ENCODE measurements at regions not wholly inside any gene's neighbourhood (a gene's known extent, or its start where the extent isn't known, plus 50 kb on each side); places are given as distances from the start of the nearest gene placed in this dataset.
"Not testable (repeated sequence)": the region's sequence is repeated elsewhere in the genome, so short reads cannot be mapped to it uniquely, and the experiment has no call there.

- Histone ChIP-seq H3K9ac (ENCODE audit: low read length) (no peak overlapping the region), H3K9me3 (ENCODE audit: control insufficient read depth, low read depth, low read length) (no peaks in the 10 kb centered on the region), H3K4me3 (ENCODE audit: low read length) (no peak overlapping the region), H3K27ac (ENCODE audit: low read length) (no peak overlapping the region), H3K36me3 (ENCODE audit: control insufficient read depth, low read depth, low read length) (no peaks in the 10 kb centered on the region), H3K4me1 (ENCODE audit: control insufficient read depth, low read depth, low read length) (no peaks in the 10 kb centered on the region), H3K27me3 (ENCODE audit: control insufficient read depth, insufficient read depth, low read length) (no peaks in the 10 kb centered on the region)
These were observed 106.0 kb upstream of the KIF2A start for GRCh38 chr5:62199792-62200716.

DNA sequence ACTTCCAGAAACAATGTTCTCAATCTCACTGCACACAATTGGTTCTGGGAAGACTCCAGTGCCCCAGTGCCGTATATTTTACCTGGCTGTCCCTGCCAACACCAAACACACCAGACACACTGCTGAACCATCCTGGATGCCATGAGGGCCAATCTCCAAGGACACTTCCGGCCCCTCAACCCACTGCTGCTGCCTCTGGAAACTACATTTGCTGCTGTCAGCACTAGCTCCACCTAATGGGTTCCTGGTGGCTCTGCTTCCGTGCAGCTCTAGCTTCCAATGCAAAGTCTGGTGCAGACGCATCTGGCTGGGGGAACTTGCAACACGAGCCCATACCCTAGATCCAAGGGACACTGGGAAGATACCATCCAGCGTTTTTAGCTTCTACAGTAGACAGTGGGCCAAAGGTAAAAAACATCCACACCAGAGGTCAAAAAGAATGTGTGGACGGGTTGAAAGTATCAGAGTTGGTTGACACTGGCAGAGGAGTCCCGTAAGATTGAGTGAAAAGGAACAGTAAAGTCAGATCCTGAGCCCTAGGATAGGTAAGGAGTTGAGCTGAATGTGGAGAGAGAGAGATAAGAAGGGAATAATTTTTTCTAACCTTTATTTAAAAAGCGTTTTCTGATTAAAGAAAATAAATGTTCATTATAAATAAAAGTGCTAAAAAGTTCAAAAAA lies 99.7 kb upstream of the KIF2A start:
- no peak overlapping the region for H3K9ac ChIP-seq (ENCODE audit: low read length)
- H3K4me1 ChIP-seq (ENCODE audit: control insufficient read depth, low read depth, low read length) = peaks cover 6% of the 10 kb centered on the region
- H3K4me3 ChIP-seq (ENCODE audit: low read length) = no peak overlapping the region
- no peaks in the 10 kb centered on the region for H3K9me3 ChIP-seq (ENCODE audit: control insufficient read depth, low read depth, low read length)
- H3K36me3 ChIP-seq (ENCODE audit: control insufficient read depth, low read depth, low read length) = no peaks in the 10 kb centered on the region
- no peaks in the 10 kb centered on the region for H3K27me3 ChIP-seq (ENCODE audit: control insufficient read depth, insufficient read depth, low read length)
- H3K27ac ChIP-seq (ENCODE audit: low read length) = no peak overlapping the region

DNA sequence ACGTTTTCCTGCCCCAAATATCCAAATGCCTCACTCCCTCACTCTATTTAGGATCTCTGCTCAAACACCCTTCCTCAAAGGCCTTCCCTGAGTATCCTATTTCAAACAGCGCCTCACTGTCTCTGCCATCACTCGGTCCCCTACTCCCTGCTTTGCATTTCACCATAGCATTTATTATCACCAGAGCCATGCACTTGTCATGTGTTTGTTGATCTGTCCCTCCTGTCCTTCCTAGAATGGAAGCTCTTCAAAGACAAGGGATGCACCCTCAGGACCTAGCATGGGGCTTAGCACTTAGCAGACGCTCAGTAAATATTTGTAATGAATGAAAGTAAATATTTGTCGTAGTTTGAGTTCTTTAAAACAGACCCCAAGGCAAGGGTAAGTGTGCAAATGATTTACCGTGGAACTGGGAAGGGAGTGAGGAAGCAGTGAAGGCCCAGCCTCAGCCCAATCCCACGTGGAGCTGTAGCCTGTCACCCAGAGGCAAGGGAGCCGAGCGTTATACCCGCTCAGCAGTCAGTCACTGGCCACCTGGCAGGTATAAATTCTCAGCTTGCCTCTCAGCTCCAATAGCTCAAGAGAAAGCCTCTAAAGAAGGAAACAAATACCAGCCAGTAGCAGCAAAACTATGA lies 97.7 kb upstream of the KIF2A start:
- Histone ChIP-seq H3K4me3 (ENCODE audit: low read length) (no peak overlapping the region), H3K9me3 (ENCODE audit: control insufficient read depth, low read depth, low read length) (no peaks in the 10 kb centered on the region), H3K4me1 (ENCODE audit: control insufficient read depth, low read depth, low read length) (peaks cover 6% of the 10 kb centered on the region), H3K27ac (ENCODE audit: low read length) (no peak overlapping the region), H3K9ac (ENCODE audit: low read length) (no peak overlapping the region), H3K36me3 (ENCODE audit: control insufficient read depth, low read depth, low read length) (no peaks in the 10 kb centered on the region), H3K27me3 (ENCODE audit: control insufficient read depth, insufficient read depth, low read length) (no peaks in the 10 kb centered on the region)

DNA sequence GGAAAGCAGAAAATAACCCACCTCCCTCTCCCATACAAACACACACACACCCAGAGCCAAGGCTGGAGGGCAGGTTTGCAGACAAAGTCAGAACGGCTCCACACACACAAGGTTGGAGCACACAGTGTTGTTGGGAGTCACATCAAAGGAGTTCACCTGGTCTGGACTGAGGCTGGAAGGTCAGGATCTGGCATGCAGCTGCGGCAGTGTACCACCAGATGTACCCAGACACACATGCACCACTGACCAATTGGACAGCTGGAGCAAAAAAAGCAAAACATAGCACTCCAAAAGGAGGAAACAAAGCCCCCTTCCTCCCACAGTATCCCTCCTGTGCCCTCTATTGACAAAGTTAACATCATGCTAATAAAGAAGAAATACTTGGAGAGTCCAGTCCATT lies 94.6 kb upstream of the KIF2A start:
- Histone ChIP-seq H3K4me3 (ENCODE audit: low read length) (no peak overlapping the region), H3K9ac (ENCODE audit: low read length) (no peak overlapping the region), H3K9me3 (ENCODE audit: control insufficient read depth, low read depth, low read length) (no peaks in the 10 kb centered on the region), H3K27ac (ENCODE audit: low read length) (no peak overlapping the region), H3K27me3 (ENCODE audit: control insufficient read depth, insufficient read depth, low read length) (no peaks in the 10 kb centered on the region), H3K4me1 (ENCODE audit: control insufficient read depth, low read depth, low read length) (peaks cover 6% of the 10 kb centered on the region), H3K36me3 (ENCODE audit: control insufficient read depth, low read depth, low read length) (no peaks in the 10 kb centered on the region)

GRCh38 chr5:62212648-62213047 lies 93.4 kb upstream of the KIF2A start:
- no peaks in the 10 kb centered on the region for H3K9me3 ChIP-seq (ENCODE audit: control insufficient read depth, low read depth, low read length)
- H3K27me3 ChIP-seq (ENCODE audit: control insufficient read depth, insufficient read depth, low read length) = no peaks in the 10 kb centered on the region
- no peaks in the 10 kb centered on the region for H3K36me3 ChIP-seq (ENCODE audit: control insufficient read depth, low read depth, low read length)
- H3K27ac ChIP-seq (ENCODE audit: low read length) = no peak overlapping the region
- no peak overlapping the region for H3K4me3 ChIP-seq (ENCODE audit: low read length)
- no peak overlapping the region for H3K9ac ChIP-seq (ENCODE audit: low read length)
- peaks cover 6% of the 10 kb centered on the region for H3K4me1 ChIP-seq (ENCODE audit: control insufficient read depth, low read depth, low read length)

- Histone ChIP-seq H3K4me3 (ENCODE audit: low read length) (no peak overlapping the region), H3K36me3 (ENCODE audit: control insufficient read depth, low read depth, low read length) (no peaks in the 10 kb centered on the region), H3K4me1 (ENCODE audit: control insufficient read depth, low read depth, low read length) (no peaks in the 10 kb centered on the region), H3K9ac (ENCODE audit: low read length) (no peak overlapping the region), H3K27me3 (ENCODE audit: control insufficient read depth, insufficient read depth, low read length) (no peaks in the 10 kb centered on the region), H3K27ac (ENCODE audit: low read length) (no peak overlapping the region), H3K9me3 (ENCODE audit: control insufficient read depth, low read depth, low read length) (no peaks in the 10 kb centered on the region)
These were observed 91.3 kb upstream of the KIF2A start for GRCh38 chr5:62214701-62215100.

DNA sequence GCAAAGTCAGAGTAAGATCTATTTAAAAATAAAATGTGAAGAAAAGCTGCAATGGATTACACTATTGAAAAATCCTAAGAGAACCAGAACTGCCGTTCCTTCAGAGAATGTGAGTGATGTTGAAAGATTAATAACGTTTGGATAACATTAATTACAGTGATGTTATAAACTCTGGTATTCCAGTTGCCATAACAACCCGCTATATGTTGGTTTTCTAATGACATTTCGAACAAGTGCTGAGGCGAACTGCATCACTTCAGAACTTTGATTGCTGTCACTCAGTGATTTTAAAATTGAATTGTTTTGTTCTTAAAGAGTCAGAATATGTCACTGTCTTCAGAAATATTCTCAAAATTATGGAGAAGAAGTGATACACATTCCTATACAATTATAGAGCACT lies 89.4 kb upstream of the KIF2A start:
- not testable (repeated sequence) for H3K9me3 ChIP-seq (ENCODE audit: control insufficient read depth, low read depth, low read length); H3K9ac ChIP-seq (ENCODE audit: low read length); H3K36me3 ChIP-seq (ENCODE audit: control insufficient read depth, low read depth, low read length); H3K27ac ChIP-seq (ENCODE audit: low read length); H3K4me3 ChIP-seq (ENCODE audit: low read length); H3K4me1 ChIP-seq (ENCODE audit: control insufficient read depth, low read depth, low read length); H3K27me3 ChIP-seq (ENCODE audit: control insufficient read depth, insufficient read depth, low read length)

DNA sequence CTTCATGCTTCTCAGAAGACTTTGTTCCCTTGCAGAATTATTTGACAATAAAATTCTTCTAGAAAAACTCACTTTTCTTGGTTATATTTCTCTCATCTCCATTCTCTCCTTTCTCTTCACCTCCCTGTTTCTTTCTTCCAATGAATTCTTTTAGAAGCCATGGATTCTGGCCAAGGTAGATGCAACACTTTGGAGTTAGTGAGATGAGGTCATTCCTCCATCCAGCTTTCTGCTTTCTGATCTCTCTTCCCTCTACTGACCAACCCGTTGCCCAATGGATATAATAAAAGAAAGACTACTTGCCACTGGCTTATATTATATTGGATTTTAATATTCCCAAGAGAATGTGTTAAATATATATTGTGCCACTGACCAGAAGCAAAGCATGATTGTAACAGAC lies 88.9 kb upstream of the KIF2A start:
- H3K4me3 ChIP-seq (ENCODE audit: low read length); H3K27ac ChIP-seq (ENCODE audit: low read length); H3K9ac ChIP-seq (ENCODE audit: low read length); H3K27me3 ChIP-seq (ENCODE audit: control insufficient read depth, insufficient read depth, low read length); H3K9me3 ChIP-seq (ENCODE audit: control insufficient read depth, low read depth, low read length); H3K4me1 ChIP-seq (ENCODE audit: control insufficient read depth, low read depth, low read length); H3K36me3 ChIP-seq (ENCODE audit: control insufficient read depth, low read depth, low read length): not testable (repeated sequence)

GRCh38 chr5:62218860-62219259 lies 87.1 kb upstream of the KIF2A start:
- not testable (repeated sequence) for H3K9ac ChIP-seq (ENCODE audit: low read length); H3K27me3 ChIP-seq (ENCODE audit: control insufficient read depth, insufficient read depth, low read length); H3K9me3 ChIP-seq (ENCODE audit: control insufficient read depth, low read depth, low read length); H3K27ac ChIP-seq (ENCODE audit: low read length); H3K4me3 ChIP-seq (ENCODE audit: low read length); H3K36me3 ChIP-seq (ENCODE audit: control insufficient read depth, low read depth, low read length); H3K4me1 ChIP-seq (ENCODE audit: control insufficient read depth, low read depth, low read length)

- H3K27ac ChIP-seq (ENCODE audit: low read length); H3K36me3 ChIP-seq (ENCODE audit: control insufficient read depth, low read depth, low read length); H3K27me3 ChIP-seq (ENCODE audit: control insufficient read depth, insufficient read depth, low read length); H3K4me1 ChIP-seq (ENCODE audit: control insufficient read depth, low read depth, low read length); H3K9ac ChIP-seq (ENCODE audit: low read length); H3K4me3 ChIP-seq (ENCODE audit: low read length); H3K9me3 ChIP-seq (ENCODE audit: control insufficient read depth, low read depth, low read length): not testable (repeated sequence)
These were observed 84.1 kb upstream of the KIF2A start for GRCh38 chr5:62221881-62222280.

GRCh38 chr5:62222305-62222704 lies 83.7 kb upstream of the KIF2A start:
- H3K9ac ChIP-seq (ENCODE audit: low read length); H3K36me3 ChIP-seq (ENCODE audit: control insufficient read depth, low read depth, low read length); H3K9me3 ChIP-seq (ENCODE audit: control insufficient read depth, low read depth, low read length); H3K4me1 ChIP-seq (ENCODE audit: control insufficient read depth, low read depth, low read length); H3K4me3 ChIP-seq (ENCODE audit: low read length); H3K27me3 ChIP-seq (ENCODE audit: control insufficient read depth, insufficient read depth, low read length); H3K27ac ChIP-seq (ENCODE audit: low read length): not testable (repeated sequence)

DNA sequence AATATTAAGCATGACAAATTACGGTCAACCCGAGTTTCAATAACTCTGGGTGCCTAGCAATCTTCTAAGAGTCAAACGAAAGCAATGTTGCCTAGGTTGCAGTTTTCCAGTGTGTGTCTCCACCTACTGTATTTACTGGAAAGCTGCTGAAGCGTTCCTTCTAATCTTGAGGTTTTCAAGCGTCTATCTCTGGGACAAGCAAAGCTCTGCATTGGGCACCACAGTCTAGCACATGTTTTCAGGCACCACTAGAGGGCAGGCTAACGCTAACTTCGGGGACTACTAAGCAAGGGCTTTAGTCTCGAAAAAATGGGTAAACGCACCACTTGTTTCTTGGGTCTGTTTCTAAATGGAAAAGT lies 82.7 kb upstream of the KIF2A start:
- not testable (repeated sequence) for H3K9ac ChIP-seq (ENCODE audit: low read length); H3K27me3 ChIP-seq (ENCODE audit: control insufficient read depth, insufficient read depth, low read length); H3K4me1 ChIP-seq (ENCODE audit: control insufficient read depth, low read depth, low read length); H3K27ac ChIP-seq (ENCODE audit: low read length); H3K36me3 ChIP-seq (ENCODE audit: control insufficient read depth, low read depth, low read length); H3K9me3 ChIP-seq (ENCODE audit: control insufficient read depth, low read depth, low read length); H3K4me3 ChIP-seq (ENCODE audit: low read length)
